Kidney (tissue), 13 donors: ENCODE measurements at regions not wholly inside any gene's neighbourhood (a gene's known extent, or its start where the extent isn't known, plus 50 kb on each side); places are given as distances from the start of the nearest gene placed in this dataset.
A peak's percentile ranks its signal among the peaks of the same experiment; 100 is the strongest.

ENCODE experiments used
- DNase-seq, 5 donors: peaks; one replicate each; pipeline ENCODE4 v3.0.0-alpha.2; 2013 to 2020
- FAIRE-seq: peaks from 2 replicates; lab custom pipeline; 2012; peaks lifted over from hg19 to GRCh38; lab: Jason Lieb, UNC
- H3K27ac ChIP-seq, 2 donors: one replicate each; pipeline ENCODE4 v1.7.0; 2013; ENCODE audit warnings: low read depth in 2 of 2, low read length in 2 of 2, inconsistent platforms in 1 of 2
- H3K27me3 ChIP-seq: one replicate; pipeline ENCODE4 v1.7.1; 2013; ENCODE audit warnings: low read length, inconsistent platforms; ENCODE audit not compliant: control insufficient read depth, insufficient read depth
- H3K36me3 ChIP-seq, 3 donors: one replicate each; pipeline versions ENCODE4 v1.7.0 to v1.7.1; 2013; ENCODE audit warnings: low read length in 3 of 3, control low read depth in 1 of 3, inconsistent platforms in 1 of 3; ENCODE audit not compliant: insufficient read depth in 3 of 3, control insufficient read depth in 2 of 3
- H3K4me1 ChIP-seq, 3 donors: one replicate each; pipeline versions ENCODE4 v1.7.0 to v1.7.1; 2013; ENCODE audit warnings: low read length in 3 of 3, inconsistent platforms in 1 of 3, low read depth in 1 of 3; ENCODE audit not compliant: control insufficient read depth in 2 of 3, insufficient read depth in 2 of 3
- H3K4me3 ChIP-seq, 3 donors: one replicate each; pipeline versions ENCODE4 v1.7.0 to v1.8.1; 2013; ENCODE audit warnings: low read length in 3 of 3, control low read depth in 1 of 3, inconsistent platforms in 1 of 3
- H3K9ac ChIP-seq, 3 donors: one replicate each; pipeline versions ENCODE4 v1.7.0 to v1.7.1; 2013; ENCODE audit warnings: low read length in 3 of 3, control low read depth in 1 of 3, inconsistent platforms in 1 of 3
- H3K9me3 ChIP-seq, 3 donors: one replicate each; pipeline versions ENCODE4 v1.7.0 to v1.7.1; 2013; ENCODE audit warnings: low read length in 3 of 3, control low read depth in 1 of 3, inconsistent platforms in 1 of 3; ENCODE audit not compliant: control insufficient read depth in 2 of 3, insufficient read depth in 1 of 3
- CTCF ChIP-seq: IDR thresholded peaks from 3 replicates; pipeline ENCODE4 v1.5.1; 2012; ENCODE audit warnings: mild to moderate bottlenecking, moderate library complexity, borderline replicate concordance; ENCODE audit not compliant: insufficient read depth; ENCODE audit errors: extremely low read depth
- intact Hi-C: fragments of 100-400 bp; cut with DNase I; formaldehyde crosslinking; loops from one replicate; pipeline ENCODE4 v1.11.1; 2022
- donor health status: control.
- donor health status: control.
- donor health status: control.
- donor health status: control.
- donor health status: control.
- donor health status: DM: yes; HTN: yes; CAD: no.
- donor health status: Normal renal cell carcinoma (clear cell type).

DNA sequence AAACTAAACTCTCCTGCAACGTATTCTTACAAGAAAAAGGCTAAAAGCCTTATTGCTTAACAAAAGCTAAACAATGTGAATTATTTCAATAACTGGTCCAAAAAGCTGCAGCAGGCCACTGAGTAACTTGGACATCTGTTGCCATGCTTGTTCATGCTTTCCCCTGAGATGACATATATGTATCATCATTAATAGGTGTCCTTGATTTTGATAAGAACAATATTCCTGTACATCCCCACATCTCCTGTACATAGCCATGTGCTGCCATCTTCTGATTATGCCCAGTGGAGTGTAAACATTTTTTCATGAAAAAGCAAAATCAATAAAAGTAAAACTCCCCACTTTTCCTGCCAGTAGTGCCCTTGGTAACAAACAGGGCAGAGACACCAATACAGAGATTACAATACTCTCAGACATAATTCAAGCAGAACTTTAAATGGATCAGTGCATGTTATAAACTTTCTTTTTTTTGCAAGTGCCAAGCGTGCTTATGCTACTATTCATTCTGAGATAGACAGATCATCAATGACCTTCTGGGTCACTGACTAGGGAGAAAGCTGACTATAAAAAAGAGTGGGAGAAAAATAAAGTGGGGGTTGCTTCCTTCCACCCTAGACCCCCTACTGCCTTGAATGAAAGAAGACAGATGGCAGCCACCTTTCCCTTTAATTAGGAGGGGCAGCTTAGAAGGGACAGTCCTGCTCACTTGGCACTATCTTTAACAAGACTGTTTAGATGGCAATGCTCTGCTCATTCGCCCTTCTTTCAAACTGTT is 205.5 kb upstream of the KLF14 start:
- peak overlapping the region; percentile 18 to 51 for H3K27ac ChIP-seq
- no peak for FAIRE-seq
- no peak for TF ChIP-seq CTCF
- H3K36me3 ChIP-seq, result peaks cover 0 to 6% (median 0%) of the 10 kb centered on the region in 3 donors
- H3K9ac ChIP-seq, result peak overlapping the region in 1 of 3 donors; percentile 21
- peaks cover 0 to 14% (median 8%) of the 10 kb centered on the region in 3 donors for H3K4me1 ChIP-seq
- no peak for DNase-seq
- intact Hi-C loops, result no loop called here
- no peaks in the 10 kb centered on the region for H3K9me3 ChIP-seq
- H3K27me3 ChIP-seq, result no peaks in the 10 kb centered on the region
- peak overlapping the region in 2 of 3 donors; percentile 48 to 85 for H3K4me3 ChIP-seq

- no peak for TF ChIP-seq CTCF
- FAIRE-seq (no peak), DNase-seq (no peak)
- Histone ChIP-seq H3K27ac (peak overlapping the region; percentile 51 to 86), H3K36me3 (peaks cover 0 to 8% (median 0%) of the 10 kb centered on the region in 3 donors), H3K9me3 (no peaks in the 10 kb centered on the region), H3K27me3 (no peaks in the 10 kb centered on the region), H3K4me3 (peak overlapping the region in 2 of 3 donors; percentile 74 to 85), H3K9ac (peak overlapping the region in 2 of 3 donors; percentile 11 to 85), H3K4me1 (peaks cover 0 to 14% (median 8%) of the 10 kb centered on the region in 3 donors)
- intact Hi-C loops, result no loop called here
These were observed 206.3 kb upstream of the KLF14 start for GRCh38 chr7:130940326-130940725.

GRCh38 chr7:130940907-130941306 is 206.9 kb upstream of the KLF14 start:
- DNase-seq (no peak), FAIRE-seq (no peak)
- TF ChIP-seq CTCF, result no peak
- peaks cover 0 to 4% (median 0%) of the 10 kb centered on the region in 3 donors for H3K36me3 ChIP-seq
- H3K27ac ChIP-seq, result peak overlapping the region; percentile 86 to 90
- no peaks in the 10 kb centered on the region for H3K9me3 ChIP-seq
- H3K9ac ChIP-seq, result peak overlapping the region in 2 of 3 donors; percentile 80 to 85
- H3K27me3 ChIP-seq, result no peaks in the 10 kb centered on the region
- peak overlapping the region in 2 of 3 donors; percentile 74 to 85 for H3K4me3 ChIP-seq
- H3K4me1 ChIP-seq, result peaks cover 0 to 14% (median 8%) of the 10 kb centered on the region in 3 donors
- intact Hi-C loops, result no loop called here
